8988T (cell line): ENCODE measurements at regions not wholly inside any gene's neighbourhood (a gene's known extent, or its start where the extent isn't known, plus 50 kb on each side); places are given as distances from the start of the nearest gene placed in this dataset.

Experiments used
- DNase-seq: peaks from one replicate; pipeline ENCODE4 v3.0.0; 2011

DNA sequence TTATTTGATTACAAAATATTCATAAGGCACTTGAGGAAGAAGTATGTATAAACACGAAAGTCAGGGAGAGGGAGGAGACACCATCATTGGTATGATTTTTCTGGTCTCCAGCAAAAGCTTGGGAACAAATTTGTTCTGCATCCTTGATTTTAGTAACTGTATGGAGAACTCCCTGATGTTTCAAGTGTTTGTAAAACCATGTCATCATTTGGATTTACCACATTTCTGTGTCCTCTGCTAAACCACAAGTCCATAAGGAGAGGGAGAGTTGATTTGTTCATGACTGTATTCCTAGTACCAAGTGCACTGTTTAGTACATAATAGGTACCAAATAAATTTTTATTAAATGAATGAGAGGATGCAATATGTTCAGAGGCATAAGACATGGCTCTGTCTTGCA lies 181.1 kb downstream of the BTG1 start:
- no peak for DNase-seq

GRCh38 chr12:91959220-91959619 lies 186.4 kb downstream of the BTG1 start:
- no peak for DNase-seq

GRCh38 chr12:91958816-91959215 lies 186.8 kb downstream of the BTG1 start:
- no peak for DNase-seq

DNA sequence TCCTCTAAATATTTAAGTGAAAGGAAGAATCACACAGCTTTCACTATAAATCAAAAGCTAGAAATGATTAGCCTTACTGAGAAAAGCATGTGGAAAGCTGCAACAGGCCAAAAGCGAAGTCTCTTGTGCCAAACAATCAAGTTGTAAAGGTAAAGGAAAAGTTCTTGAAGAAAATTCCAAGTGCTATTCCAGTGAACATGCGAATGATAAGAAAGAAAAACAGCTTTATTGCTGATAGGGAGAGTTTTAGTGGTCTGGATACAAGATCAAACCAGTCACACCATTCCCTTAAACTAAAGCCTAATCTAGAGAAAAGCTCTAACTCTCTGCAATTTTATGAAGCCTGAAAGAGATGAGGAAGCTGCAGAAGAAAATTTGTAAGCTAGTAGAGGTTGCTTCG lies 190.9 kb downstream of the BTG1 start:
- no peak for DNase-seq

DNA sequence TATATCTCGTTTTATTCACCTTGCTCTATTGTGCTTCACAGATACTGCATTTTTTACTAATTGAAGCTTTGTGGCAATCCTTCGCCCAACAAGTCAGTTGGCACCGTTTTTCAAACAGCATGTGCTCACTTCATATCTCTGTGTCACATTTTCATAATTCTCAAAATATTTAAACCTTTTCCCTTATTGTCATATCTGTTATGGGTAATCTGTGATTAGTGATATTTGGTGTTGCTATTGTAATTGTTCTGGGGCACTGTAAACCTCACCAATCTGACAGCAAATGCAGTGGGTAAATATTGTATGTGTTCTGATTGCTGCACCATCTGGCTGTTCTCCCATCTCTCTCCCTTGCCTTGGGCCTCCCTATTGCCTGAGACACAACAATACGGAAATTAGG lies 191.3 kb downstream of the BTG1 start:
- no peak for DNase-seq

DNA sequence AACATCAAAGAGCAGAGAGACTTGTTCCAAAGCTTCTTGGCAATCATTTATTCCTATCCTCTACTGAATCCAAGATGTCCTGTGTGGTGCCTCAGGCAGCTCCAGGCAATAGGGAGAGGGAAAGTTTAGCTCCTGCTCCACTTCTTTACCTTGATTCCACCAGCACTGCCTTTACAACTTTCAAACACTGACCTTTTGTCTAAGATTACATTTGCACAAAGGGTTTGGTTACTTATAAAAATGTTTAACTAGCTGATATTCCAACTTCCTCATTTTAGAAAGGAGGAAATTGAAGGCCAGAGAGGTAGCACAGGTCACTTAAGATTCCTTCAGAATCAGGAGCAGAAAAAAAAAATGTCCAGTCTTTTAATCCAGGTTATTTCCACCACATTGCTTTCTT lies 192.7 kb downstream of the BTG1 start:
- no peak for DNase-seq

DNA sequence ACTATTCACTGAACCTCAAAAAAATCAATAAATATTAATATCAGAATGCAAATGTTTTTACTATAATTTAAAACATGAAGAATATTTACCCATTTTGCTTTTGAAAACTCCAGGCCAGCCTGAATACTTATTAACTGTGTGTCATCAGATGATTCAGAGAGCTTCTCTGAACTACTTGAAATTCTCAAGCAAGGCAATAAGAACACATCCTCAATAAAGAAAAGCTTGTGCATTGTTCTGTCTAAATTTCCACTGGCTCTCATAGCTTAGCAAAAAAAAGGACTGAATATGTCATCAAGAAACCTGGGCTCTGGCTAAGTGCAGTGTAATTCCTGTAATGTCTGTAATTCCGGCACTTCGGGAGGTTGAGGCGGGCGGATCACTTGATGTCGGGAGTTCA lies 194.1 kb downstream of the BTG1 start:
- no peak for DNase-seq

GRCh38 chr12:91948504-91948903 lies 197.1 kb downstream of the BTG1 start:
- DNase-seq = no peak

GRCh38 chr12:91947459-91947858 lies 198.2 kb downstream of the BTG1 start:
- DNase-seq = no peak

GRCh38 chr12:91944637-91945036 lies 201.0 kb downstream of the BTG1 start:
- DNase-seq = no peak

DNA sequence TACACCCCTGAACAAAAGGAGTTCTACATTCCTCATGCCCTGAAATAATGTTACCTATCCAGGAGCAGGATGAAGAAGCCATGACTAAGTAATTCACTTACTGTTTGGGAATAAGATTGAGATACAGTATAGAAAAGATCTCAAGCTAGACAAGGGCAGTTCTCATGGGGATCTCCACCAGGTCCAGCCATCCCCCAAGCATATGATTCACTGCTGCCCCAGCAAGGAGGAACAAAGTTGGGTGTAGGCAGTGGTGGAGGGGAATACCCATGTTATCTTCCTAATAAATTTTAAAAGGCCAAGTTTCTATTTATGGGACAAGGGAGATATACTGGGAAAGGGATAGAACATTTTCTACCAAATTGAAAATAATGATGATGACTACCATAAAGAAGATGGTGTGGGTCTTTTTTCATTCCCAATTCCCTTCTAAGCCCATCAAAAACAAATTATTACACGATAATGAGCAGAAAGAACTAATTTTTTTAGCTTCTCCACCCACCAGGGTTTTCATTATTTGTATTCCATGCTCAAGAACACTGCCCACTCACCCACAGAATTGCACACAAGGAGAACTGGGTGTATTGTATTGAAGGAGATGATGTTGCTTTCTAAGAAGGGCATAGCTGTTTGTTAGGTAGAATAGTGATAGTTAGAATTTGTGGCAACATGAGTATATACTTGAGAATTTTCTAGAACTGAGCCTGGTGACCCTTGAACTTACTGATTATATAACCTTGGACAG lies 204.6 kb downstream of the BTG1 start:
- DNase-seq = no peak

GRCh38 chr12:91940322-91940721 lies 205.3 kb downstream of the BTG1 start:
- no peak for DNase-seq

DNA sequence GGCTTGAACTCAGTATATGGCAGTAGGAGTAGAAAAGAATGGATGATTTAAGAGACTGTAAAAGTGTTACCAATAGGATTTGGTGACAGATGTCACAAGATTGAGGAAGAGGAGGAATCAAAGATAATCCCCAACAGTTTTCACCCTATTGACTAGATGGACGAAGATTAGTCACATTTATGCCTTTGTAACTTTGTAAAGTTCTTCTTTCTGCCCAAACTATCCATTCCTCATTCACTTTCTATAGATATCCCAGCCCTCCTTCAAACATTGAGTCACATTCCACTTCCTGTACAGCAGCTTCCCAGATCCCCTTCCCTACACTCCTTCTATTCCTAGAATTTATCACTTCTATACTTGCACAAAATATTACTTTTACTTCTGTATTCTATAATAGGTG lies 207.9 kb downstream of the BTG1 start:
- no peak for DNase-seq

GRCh38 chr12:91937009-91937408 lies 208.6 kb downstream of the BTG1 start:
- no peak for DNase-seq

DNA sequence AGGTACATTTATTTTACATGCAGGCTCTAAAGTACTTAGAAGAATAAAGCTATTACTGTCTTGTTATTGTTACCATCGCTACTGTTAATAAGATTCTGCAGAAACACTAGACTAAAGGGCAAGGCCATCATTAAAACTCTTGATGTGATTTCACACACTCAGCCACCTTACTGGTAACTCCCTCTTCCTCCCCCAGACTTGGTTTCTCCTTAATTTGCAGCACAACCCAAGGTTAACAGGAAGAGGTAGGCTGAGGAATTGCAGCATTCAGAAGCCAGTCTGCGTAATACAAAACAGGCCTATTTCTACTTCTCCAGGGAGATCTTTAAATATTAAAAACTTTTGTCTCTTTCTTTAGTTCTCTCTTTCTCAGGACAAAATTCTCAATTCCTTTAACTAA lies 210.3 kb downstream of the BTG1 start:
- DNase-seq = no peak

- DNase-seq = no peak
Measured at GRCh38 chr12:91931111-91931510, 214.5 kb downstream of the BTG1 start.

DNA sequence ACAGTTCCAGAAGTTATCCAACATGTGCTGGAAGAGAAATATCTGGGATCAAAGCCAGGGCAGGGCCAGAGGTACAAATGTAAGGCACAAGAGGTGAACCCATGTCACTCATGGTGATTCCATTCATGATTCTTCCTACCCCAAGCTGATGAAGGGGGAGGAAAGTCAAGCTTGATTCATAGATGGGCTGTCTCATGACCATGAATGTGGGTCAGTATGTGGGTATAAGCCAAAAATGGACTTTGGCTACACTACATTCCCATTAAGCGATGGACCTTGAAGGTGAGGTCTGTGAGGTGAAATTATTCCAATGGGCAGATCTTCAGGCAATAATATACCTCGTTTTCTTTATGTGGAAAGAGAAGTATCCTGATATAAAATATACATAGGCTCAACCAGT lies 217.1 kb downstream of the BTG1 start:
- DNase-seq = no peak

DNA sequence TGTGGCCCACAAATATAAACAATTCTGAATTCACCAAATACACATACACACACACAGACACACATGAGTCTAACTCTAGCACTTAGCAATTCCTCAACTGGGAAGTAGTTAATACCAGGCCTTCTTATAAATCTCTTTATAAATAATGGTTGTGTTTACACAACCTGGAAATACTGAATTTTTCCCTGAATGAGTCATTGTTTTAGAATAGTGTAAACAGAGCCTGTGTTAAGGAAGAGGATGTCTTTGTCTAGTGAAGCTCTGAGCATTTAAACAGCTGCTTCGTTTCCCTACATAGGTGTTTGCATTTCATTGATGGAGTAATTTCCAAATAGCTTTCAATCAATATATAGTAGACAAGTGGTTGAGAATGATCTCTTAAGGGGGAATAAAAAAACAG lies 218.8 kb downstream of the BTG1 start:
- no peak for DNase-seq

DNA sequence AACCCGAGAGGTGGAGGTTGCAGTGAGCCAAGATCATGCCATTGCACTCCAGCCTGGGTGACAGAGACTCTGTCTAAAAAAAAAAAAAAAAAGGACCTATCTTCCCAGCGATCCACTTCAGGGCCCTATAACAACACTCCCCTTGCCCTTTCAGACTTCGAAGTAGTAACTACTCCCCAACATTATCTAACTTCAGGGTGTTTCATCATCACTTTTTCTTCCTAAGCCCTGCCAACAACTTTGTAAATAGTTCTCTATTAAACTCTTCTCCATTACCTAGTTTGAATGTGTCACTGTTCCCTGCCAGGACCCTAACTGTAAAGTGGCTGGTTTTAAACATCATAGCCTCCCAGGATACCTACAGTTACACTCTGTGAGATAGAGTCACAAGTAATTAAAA lies 220.8 kb downstream of the BTG1 start:
- DNase-seq = no peak

- no peak for DNase-seq
Measured at GRCh38 chr12:91923864-91924263, 221.8 kb downstream of the BTG1 start.

GRCh38 chr12:91922674-91923073 lies 223.0 kb downstream of the BTG1 start:
- no peak for DNase-seq

- no peak for DNase-seq
Measured at GRCh38 chr12:91922139-91922538, 223.5 kb downstream of the BTG1 start.

DNA sequence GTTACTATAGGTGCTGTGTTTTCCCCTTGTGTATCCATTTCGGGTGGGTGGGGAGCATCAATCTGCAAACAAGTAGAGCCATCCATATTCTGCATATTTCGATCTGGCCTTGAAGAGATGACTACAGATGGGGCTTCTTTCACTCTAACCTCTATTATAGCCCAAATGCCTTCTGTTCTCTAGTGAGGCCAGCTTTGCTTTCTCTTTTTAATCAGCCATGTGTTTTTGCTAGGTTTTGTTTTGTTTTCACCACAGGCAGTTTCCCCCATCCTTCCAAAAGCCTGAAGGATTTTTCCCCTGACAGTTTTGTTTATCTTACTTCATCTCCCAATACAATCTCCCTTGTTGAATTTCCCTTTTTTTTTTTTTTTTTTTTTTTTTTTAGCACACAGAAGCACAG lies 224.1 kb downstream of the BTG1 start:
- DNase-seq = no peak

- DNase-seq = no peak
Measured at GRCh38 chr12:91920741-91921140, 224.9 kb downstream of the BTG1 start.

- DNase-seq = no peak
Measured at GRCh38 chr12:91920276-91920675, 225.4 kb downstream of the BTG1 start.

DNA sequence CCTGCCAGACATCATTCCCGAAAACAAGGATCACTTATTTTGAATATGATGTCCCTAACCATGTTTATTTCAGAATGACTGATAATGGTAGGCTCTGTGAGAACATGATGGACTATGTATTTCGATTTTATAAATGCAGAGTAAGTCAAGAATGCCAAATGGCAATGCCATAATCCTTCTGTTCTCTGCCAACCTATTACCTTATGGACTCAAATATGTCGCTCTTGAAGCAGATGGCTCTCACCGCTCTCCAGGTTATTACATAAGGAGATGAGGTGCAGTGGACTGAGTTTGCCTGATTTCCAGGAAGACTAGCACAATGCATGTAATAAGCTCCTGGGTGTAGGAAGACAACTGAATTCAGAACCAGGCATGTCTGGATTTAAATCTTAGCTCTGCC lies 227.2 kb downstream of the BTG1 start:
- DNase-seq = no peak
